GM21825 (cell line): ENCODE measurements at regions not wholly inside any gene's neighbourhood (a gene's known extent, or its start where the extent isn't known, plus 50 kb on each side); places are given as distances from the start of the nearest gene placed in this dataset.

ENCODE experiments used
- ATAC-seq: cut with Tn5 transposase; IDR thresholded peaks from one replicate; pipeline ENCODE4 v1.9.1; 2021; ENCODE audit warnings: mild to moderate bottlenecking, moderate library complexity; ENCODE audit not compliant: unreplicated experiment

DNA sequence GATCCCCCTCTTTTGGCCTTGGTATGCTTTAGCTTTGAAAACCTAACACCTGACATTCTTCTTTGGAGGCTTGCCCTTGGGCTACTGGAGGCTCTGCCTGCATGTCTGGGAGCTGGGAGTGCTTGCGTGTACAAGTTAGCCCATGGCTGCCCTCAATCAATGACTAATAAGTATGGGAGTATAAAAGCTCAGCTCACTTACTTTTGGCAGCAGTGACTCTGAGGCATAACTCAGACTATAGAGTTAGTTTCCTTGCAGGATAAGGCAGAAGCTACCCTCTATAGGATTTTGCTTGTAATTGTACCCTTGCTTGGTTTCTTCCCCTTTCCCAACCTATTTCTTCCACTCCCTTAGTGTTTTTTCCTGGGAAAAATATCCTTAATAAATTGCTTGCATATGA, 247.9 kb downstream of the PPP1R2C start:
- ATAC-seq, result no peak

DNA sequence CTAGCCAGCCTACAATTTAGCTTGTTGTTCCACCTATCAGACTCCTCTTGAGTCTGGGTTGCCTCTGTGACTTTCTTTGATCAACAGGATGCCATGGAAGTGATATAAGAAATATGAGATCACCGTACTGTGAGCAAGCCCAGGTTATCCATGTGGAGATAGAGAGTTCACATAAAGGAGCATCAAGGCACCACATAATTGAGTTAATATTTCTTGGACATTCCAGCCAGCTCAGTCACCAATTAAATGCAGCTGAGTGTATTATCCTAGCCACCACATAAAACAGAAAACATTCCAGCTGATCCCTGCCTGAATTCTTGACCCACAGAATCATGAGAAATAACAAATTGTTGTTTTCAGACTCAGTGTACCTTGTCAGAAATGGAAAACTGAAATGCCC, 253.6 kb downstream of the PPP1R2C start:
- ATAC-seq, result no peak

DNA sequence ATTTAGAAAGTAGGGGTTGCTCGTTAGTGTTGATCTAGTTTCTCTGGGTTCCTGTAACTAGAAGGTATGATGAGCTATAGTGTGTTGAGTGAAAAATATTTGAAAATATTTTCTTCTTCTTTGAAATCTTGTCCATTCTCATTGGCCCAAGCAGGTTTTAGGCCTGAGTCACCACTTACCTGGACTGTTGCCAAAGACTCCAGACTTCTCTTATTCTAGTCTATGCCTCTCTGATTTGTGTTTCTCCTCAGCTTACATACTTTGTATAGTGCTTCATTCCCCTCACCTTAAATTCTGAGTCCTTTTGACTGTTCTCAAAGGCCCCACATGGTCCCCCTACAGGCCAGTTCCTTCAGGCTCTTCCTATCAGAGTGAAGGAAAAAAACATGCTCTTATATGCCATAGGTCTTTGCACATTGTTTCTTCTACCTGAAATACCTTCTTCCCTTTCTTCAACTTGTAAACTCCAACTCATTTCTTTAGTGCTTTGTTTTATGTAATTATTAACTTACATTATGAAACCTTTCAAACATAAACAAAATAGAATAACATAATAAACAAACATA, 258.2 kb downstream of the PPP1R2C start:
- no peak for ATAC-seq

DNA sequence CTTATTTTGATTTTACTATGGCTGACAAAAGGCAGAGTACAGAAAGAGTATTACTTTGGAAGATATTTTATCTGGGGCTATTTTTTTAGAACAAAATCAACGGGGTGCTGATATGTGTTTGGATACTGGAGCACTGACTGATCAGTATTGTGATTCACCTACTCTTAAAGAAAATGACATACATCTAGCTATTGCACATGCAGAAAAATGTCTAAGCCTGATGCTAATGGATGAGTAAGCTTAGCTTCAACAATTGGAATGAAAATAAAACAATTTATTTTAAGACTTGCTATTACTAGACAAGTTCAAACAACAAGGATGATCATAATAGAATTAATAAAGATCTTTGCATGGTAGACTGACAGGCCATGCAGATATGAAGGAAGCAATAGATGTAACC, 262.0 kb downstream of the PPP1R2C start:
- no peak for ATAC-seq

DNA sequence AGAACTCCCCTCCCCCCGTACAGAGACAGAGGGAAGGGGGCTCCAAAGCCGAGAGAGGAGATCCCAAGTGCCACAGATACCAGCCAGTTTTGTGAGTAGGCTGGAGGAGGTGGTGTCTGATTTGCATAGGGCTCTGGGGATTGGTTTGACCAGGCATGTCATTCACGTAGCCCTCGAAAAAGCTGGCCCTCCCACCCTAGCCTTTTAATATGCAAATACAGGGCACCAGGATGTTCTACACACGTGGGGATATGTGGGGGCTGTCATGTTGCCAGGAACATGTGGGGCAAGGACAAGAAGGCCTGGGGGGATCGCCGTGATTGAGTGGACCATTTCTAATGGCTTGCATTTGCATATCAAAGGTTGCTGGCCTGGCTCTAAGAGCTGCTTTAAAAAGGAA, 272.9 kb downstream of the PPP1R2C start:
- ATAC-seq, result no peak

DNA sequence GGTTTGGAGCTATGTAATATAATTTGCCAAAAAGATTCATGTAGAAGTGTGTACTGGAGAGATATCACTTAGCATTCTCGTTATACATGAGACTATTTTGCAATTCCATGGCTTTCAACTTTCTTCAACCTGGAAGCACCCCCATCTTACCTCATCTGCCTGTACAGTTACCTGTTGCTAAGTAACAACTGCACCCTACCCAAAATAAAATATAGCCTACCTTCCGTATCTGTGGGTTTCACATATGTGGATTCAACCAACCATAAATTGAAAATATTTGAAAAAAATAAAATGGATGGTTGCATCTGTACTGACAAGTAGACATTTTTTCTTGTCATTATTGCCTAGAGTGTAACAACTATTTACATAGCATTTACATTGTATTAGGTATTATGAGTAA, 278.3 kb downstream of the PPP1R2C start:
- no peak for ATAC-seq

DNA sequence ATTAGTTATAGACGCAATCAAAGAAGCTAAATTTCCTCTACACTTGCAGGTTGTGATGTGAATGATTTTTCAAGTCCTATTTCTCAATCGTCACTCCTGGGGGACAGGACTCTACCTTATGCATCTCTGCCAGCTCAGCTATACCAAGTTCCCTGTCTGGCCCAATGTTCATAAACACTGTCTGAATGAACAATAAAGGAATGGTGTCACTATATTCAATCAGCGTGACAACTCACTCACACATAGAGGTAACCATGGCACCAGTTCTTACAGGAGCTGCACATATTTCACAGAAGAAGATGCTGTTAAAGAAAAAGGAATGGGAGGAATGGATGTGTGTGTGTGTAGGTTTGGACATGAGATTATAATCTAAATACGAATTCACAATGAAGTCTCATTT, 280.6 kb downstream of the PPP1R2C start:
- ATAC-seq, result no peak

DNA sequence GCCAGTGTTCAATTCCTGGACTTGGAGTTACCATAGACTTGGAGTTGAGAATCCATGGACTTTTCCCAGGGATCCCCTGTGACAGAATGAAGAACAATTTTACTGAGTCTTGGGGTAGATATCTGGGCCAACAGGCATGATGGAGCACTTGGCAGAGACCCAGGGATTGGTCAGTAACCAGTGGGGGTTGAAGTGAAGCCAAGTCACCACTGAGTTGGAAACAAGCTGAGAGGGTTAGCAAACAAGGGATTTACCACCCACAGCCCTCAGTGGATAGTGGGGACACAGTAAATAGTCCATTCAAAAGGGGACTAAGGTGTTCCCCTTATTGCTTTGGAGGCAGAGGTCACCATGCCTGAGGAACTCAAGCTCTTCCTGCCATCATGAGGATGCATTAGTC, 281.7 kb downstream of the PPP1R2C start:
- no peak for ATAC-seq

DNA sequence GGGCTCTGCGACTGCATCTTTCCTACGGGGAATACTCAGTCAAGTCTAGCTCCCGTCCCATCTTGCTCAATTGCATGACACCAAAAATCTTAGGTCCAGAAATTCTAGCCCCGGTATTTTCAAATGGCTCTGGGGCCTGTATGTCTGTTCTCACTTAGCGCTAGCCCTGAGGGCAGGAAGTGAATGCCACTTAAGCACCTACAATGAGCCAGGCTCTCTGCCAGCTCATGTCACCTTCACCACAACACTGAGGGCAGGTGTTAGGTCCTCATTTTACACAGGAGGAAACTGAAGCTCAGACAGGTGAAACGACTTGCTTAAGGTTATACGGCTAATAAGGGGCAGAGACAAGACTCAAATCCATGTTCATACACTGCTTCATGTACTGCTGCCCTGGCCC, 282.8 kb downstream of the PPP1R2C start:
- ATAC-seq, result no peak

DNA sequence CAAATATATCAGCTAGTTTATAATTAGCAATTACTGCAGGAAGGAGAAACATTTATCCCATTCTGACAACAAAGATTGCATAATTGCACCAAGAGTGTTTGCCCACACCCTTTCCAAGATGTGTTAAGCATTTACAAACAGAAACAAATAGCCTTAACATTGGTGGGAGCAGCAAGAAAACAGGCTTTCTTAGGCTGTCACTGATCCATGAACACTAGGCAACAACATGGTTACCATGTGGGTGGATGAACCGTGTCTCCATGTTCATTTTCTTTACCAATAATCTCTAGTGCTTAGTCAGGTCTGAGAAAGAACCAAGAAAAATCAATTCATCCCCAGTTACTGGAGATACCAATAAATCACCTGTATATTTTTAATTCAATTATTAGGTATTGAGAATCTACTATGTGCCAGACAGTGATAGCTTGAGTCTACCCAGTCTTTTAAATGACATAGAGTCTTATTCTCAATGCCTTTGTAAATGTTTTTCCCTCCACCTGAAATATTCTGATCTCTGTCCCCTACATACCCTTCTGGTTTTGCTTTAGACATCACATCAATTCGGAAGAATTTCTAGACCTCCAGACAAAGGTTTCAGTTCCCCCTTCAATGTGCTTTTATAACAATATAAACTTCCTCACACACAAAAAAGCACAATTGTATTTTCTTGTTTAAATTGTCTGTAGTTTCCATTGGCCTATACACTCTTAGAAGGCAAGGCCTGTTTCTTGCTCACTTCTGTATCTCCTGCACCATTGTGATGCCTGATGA, 286.6 kb downstream of the PPP1R2C start:
- no peak for ATAC-seq

DNA sequence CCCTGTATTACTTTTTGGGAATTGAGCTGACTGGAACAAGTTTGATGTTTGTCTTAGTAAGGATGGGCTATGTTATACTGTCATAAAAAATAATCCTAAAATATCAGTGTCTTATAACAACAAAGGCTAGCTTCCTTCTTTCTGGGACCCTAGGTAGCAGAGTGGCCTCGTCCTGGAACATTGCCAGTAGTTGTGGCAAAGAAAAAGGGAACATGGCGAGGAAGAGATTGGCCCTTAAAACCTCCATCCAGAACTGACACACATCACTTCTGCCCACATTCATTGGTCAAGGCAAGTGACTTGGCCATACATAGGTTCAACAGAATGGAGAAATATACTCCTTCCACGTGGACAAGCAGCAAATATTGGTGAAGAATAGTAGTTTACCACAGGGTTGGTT, 287.9 kb downstream of the PPP1R2C start:
- no peak for ATAC-seq

DNA sequence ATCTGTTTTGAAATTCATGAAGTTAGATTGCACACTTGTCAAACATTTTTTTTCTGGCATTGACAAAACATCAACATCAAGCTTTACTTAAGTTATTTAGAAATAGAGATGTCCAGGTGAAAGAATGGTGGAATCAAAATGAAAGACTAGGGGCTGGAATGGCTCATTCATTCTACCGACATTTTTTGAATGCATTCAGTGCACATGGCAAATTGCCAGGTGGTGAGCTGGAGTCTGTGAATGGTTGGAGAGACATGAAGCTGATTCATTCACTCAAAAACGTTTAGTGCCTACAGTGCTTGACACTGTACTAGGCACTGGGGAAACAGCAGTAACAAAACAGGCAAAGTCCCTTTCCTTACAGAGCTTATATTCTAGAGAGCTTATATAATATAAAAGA, 292.4 kb downstream of the PPP1R2C start:
- no peak for ATAC-seq

DNA sequence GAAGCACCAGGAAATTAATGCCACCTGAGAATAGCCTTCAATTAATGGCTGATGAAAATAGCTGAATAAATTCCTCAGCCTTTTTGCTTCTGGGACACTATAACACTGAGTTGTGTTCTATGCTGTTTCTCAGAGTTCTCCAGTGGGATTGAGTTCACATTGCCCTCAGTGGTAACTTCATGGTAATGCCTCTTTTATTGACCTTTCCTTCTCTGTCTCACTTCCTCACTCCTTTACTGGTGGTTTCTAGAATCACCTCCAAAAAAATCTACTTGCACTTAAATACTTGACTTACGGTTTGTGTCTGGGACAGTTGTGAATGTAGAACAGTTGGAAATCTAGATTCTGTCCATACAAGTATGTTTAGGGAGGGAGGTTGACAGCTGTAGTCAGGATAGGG, 293.7 kb downstream of the PPP1R2C start:
- ATAC-seq, result no peak

DNA sequence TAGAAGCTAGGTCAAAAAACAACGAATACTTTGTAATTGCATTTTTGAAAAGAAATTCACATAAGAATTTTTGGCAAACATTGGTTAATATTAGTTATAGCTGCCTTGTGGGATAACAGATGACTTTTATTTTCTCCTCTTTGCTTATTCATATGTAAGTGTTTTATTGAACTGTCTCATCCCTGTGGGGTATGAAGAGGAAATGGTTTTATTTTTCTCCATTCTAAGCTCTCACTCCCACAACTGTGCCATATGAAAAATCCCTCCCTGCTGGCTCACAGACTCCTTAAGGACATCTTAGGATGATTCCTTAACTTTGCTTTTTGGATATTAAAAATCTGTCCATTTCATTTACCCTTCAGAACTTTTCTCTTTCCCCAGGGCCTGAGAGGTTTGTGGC, 300.6 kb downstream of the PPP1R2C start:
- ATAC-seq, result no peak

DNA sequence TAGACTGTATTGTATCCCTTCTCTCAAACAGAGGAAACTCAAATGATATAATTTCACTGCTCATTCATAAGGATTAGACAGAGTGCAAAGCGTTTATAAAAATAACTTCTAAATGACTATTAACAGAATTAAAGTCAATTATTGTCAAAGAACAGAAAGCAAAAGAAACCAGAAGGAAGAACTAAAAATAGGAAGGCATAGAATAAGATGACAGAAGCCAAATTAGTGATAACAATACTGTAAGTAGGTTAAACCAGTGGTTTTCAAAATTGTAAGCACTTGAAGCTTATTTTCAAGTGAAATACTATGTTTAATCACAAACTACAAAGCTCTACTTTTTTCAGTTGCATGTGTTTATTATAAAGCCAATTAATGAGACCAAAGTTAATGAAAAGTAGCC, 305.2 kb downstream of the PPP1R2C start:
- ATAC-seq, result no peak

DNA sequence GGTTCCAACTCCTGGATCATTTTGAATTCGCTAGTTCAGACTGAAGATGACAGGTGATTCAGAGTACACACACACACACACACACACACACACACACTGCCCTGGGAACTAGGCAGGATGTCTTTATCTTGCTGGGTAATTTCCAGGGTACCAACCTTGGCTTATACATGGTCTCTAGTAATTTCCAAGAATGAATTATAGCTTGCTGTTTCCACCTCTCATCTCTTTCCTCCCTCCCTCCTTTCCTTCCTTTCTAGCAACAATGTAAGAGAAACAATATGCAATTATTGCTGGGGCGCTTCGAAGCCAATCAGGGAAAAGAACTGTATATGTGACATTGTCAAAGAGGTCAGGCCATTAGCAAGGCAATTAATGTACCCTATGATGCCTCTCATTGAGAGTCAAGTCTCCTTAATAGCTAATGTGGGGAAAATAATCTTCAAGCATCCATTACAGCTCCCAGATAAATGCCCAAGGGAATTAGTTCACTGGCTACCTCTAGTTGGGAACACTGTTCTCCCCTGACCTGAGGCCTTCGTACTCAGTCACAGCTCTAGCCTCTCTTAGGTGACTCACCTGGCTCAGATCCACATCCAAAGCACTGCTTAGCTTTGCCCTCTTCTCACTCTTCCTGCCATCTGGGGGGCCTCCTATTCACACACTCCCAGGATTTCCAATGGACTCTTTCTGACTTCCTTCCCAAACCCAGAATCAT, 311.5 kb downstream of the PPP1R2C start:
- ATAC-seq, result no peak

DNA sequence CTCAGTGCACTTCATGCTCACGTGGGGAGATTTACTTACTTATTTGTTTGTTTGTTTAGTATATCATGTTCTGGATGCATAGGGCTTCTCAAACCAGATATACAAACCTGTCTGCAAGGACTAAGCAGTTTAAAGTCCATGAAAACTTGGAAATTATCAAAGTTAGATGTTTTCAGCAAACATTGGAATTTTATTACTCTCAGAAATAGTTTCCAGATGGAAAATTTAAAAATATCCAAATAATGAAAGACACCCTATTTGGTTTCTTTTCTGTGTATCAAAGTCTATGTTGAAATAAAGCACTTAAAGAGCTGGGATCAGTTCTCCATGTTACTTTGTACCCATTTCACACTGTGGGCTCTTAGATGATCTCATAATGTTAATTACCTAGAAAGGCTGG, 312.1 kb downstream of the PPP1R2C start:
- no peak for ATAC-seq

DNA sequence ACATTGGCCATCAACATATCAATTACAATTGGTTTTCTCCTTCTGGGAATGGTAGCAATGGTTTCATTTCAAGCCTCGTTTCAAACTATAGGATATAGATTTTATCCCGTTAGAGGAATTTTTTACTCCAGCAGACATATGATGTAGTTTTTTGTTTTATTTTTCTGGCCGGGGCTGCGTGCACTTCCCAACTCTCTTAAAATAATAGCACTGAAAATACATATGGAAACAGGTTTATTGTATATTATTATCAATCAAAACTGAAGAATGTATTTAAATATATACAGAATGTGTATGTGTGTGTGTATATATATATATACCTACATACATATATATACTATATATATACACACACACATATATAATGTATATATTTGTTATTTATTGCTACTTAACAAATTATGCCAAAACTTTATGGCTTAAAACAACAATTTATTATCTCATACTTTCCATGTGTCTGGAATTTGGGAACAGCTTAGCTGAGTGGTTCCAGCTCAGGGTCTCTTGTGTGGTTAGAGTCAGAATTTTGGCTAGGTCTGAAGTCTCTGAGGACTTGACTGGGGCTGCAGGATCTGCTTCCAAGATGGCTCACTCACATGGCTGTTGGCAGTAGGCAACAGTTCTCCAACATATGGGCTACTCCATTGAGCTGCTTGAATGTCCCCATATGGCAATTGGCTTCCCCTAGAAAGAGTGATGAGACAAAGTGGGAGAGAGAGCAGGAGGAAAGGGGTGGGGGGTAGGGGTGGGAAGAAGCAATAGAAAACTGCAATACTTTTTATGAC, 314.1 kb downstream of the PPP1R2C start:
- ATAC-seq, result no peak

DNA sequence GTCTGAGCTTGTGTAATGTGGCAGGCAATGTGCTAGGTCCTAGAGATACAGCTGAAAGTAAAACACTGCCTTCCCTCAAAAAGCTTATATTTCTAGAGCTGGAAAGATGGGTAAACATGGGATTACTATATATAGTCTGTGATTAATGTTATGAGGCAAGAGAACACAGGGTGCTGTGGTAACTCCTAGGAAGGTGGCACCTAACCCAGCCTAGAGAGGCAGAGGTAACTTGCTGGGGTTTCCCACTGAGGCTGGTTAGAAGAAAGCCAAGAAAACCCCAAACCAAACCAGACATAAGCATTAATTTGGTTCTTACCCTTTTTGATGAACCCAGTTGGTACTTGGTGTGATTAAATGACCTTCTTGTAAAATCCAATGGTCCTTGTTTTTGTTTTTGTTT, 315.0 kb downstream of the PPP1R2C start:
- no peak for ATAC-seq

DNA sequence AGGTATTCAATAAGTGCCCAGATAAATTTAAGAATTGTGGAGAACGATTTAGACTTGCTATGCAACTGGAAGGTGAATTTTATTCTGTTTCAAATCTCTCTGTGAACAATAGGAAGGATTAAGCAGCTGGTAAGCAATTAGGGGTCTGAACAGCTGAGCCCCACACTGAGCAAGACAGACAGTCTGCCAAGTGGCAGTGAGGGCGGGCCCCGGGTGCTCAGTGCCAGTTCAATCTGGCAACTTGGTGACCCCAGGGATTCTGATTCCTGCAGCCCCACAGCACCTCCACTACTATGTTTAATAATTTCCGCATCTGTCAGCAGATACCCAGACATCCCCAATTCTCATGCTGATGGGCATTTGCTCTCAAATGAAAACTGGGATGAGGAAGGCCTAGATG, 317.3 kb downstream of the PPP1R2C start:
- no peak for ATAC-seq

DNA sequence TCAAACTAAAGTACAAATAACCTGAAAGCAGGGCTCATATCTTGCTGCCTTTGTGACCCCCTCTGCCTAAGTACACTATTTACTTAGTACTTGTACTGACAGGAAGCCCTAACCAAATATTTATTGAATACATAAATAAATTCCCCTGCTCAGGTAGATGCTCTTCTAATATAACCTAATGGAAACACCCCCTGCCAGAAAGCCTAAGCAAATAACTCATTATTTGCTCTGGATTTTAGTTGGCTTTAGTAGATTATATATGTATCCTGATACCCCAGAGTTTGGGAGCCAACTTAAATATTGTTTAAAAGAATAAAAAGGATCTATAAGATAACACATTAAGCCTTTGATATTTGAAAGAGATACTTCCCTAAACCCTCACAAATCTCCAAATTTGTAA, 318.2 kb downstream of the PPP1R2C start:
- no peak for ATAC-seq
